ENCODE measurements at regions not wholly inside any gene's neighbourhood (a gene's known extent, or its start where the extent isn't known, plus 50 kb on each side); places are given as distances from the start of the nearest gene placed in this dataset.
A peak's percentile ranks its signal among the peaks of the same experiment; 100 is the strongest.

DNA sequence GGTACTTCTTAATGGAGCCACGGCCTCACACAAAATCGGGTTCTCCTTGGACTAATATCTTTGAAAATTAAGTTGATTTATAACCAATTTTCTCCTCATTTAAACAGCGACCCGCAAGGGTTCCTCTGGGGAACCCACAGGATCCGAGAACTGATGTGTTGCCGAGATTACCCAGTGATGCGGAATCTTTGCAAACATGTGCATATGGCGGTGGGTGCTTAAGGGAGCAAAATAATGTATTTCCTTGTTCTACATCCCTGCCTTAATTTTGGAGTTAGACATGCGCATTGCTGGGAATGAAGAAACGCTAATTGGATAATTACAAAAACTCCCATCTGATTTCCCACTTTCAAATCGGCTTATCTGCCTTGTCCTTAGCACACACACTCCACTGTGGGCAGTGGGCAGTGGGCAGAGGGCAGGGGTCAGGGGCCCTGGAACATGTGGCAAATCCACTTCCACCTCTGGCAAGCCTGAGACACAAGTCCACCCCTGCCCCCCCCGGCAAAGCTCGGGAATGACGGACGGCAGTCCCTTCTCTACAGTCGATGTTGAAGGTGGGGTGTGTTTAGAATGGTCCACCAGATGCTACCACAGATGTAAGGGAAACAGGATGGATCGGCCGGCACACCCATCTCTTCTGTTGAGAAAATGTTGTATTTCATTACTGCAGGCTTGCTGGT is 137.4 kb upstream of the CDH4 start:
- no peak for DNase-seq

- DNase-seq = no peak
Observed at GRCh38 chr20:61115364-61116065, 136.5 kb upstream of the CDH4 start.

GRCh38 chr20:61117725-61118124 is 134.3 kb upstream of the CDH4 start:
- DNase-seq = no peak

- DNase-seq = no peak
Observed at GRCh38 chr20:61118429-61119224, 133.4 kb upstream of the CDH4 start.

DNA sequence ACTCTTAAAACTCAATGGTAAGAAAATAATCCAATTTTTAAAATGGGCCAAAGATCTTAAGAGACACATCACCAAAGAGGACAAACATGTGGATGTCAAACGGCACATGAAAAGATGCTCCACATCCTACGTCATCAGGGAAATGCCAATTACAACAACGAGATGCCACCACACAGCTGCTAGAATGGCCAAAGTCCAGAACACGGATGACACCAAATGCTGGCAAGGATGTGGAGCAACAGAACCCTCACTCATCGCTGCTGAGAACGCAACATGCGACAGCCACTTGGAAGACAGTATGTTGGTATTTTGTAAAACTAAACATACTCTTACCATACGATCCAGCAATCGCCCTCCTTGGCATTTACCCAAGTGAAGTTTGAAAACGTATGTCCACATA is 132.8 kb upstream of the CDH4 start:
- DNase-seq = no peak

DNA sequence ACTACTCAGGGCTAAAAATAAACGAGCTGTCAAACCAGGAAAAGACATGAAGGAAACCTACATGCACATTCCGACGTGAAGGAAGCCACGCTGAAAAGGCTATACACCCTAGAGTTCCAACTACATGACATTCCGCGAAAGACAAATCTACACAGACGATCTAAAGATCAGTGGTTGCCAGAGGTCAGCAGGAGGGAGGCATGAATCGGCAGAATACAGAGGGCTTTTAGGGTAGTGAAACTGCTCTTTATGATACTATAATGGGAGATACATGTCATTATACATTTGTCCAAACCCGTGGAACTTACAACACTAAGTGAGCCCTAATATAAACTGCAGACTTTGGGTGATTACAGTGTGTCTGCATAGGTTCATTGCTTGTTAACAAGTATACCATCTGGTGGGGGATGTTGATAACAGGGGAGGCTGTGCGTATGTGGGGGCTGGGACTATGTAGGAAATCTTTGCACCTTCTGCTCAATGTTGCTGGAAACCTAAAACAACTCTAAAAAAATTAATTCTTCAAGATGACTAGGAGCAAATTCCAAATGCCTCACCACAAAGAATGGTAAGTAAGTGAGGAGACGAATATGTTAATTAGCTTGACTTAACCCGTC is 132.2 kb upstream of the CDH4 start:
- no peak for DNase-seq

DNA sequence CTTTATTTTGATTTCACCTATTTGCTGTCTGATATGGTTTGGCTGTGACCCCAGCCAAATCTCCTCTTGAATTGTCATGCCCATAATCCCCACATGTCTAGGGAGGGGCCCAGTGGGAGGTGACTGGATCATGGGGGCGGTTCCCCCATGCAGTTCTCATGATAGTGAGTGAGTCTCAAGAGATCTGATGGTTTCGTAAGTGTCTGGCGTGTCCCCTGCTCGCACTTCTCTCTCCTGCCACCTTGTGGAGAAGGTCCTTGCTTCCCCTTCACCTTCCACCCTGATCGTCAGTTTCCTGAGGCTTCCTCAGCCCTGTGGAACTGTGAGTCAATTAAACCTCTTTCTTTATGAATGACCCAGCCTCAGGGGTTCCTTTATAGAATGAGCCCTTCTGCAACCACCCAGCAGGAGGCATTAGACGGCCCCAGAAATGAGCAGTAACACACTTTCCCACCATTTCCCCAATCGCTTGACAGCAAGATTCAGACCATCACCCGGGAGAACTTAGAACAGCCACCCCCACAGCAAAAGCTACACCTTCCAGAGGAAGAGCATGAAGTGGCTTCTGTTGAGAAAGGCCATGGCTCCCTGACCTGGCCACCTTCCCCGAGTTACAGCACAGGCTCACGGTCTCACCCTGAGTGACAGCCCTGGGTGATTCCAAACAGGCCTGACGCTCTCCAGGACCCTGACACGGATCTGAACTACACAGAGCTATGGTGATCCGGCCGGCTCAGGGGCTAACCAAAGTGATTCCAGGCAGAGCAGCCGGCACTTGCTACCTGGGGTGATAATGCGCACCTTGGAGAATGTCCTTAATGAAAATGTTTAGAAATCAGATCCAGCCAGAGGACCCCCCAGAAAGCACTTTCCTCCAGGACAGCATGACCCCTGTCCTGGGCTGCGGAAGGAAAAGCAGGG is 131.2 kb upstream of the CDH4 start:
- DNase-seq = peak; percentile 9

DNA sequence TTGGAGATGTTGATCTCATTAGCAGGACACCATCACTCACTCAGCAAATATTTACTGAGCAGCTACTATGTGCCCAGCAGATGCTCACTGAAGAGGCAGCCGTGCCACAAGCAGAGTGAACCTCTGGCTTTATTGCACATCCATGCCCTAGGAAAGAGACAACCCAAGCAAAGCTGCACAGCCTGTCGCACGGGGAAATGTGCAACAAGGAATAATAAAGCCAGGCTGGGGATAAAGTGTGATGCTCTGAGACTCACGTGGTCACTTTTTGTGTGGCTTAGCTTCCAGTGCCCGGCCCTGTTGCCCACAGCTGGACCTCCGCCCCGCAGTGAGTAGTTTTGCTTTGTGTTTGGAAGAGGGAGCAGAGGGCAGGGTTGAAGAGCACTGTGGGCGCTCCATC is 130.4 kb upstream of the CDH4 start:
- DNase-seq = no peak

DNA sequence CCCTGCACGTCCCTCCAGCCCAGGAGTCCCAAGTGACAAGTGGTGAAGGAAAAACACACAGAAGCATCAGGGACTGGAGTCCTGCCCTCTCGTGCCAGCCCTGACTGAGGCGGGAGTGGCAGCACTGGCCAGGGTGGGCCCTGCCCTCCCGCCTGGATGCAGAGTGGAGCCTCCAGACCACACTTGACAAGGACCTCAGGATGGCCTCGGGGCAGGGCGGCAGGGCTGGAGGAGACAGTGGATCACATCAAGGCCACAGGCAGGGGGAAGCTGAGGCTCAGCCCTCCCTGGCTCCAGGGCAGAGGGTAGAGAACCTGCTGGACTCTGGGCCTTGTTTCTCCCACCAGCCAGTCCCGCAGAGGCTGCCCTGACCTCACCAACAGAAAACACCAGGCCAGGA is 128.8 kb upstream of the CDH4 start:
- no peak for DNase-seq

DNA sequence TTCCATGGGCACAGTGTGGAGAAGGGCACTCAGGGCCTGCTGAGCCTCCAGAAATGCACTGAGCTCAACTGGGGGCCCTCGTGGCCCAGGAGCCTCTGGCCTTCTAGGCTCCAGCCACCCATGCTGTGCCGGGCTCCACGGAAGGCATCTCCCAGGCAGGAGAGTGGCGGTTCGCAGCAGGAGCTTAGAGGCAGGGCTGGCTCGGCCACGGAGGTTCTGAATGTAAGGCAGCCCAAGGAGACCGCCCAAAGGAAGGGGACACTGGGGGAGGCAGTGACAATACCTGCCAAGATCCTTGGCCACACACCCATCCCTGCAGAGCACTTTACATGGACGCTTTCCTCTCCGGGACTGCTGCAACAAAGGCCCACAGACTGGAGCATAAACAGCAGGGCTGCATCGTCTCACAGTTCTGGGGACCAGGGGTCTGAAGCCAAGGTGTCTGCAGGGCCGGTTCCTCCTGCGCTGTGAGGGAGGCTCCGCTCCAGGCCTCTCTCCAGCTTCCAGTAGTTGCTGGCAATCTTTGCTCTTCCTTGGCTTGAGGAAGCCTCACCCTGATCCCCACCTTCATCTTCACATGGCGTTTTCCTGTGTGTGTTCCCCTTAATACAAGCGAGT is 128.2 kb upstream of the CDH4 start:
- no peak for DNase-seq

GRCh38 chr20:61125076-61125475 is 127.0 kb upstream of the CDH4 start:
- DNase-seq = no peak

DNA sequence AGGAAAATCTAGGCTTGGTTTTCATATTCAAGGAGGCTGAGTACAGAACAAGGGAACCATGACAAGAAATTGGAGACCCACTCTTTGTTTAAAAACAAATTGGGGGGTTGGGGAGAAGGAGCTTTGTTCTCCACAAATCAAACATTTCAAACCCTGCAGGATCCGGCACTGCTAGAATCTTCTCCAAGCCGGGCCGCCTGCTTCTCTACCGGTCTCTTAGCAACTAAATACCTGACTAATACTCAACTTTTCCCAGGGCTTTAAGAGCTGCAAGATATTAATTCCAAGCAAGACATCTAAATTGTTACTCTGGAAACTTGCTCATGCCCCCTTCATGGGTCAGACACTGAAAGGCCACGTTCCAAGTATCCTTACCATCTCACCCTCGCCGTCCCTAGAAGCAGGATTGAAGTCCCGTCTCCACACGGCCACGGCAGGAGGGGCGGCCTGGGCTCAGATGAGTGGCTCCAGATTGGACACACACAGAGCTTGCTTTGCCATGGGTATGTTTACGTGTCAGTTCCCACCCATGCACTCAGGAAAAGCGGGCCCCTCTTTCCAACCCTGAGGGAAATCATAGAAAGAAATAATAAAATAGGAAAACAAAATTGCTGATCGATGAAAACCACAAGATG is 126.4 kb upstream of the CDH4 start:
- no peak for DNase-seq

GRCh38 chr20:61126369-61127195 is 125.5 kb upstream of the CDH4 start:
- DNase-seq = no peak

DNA sequence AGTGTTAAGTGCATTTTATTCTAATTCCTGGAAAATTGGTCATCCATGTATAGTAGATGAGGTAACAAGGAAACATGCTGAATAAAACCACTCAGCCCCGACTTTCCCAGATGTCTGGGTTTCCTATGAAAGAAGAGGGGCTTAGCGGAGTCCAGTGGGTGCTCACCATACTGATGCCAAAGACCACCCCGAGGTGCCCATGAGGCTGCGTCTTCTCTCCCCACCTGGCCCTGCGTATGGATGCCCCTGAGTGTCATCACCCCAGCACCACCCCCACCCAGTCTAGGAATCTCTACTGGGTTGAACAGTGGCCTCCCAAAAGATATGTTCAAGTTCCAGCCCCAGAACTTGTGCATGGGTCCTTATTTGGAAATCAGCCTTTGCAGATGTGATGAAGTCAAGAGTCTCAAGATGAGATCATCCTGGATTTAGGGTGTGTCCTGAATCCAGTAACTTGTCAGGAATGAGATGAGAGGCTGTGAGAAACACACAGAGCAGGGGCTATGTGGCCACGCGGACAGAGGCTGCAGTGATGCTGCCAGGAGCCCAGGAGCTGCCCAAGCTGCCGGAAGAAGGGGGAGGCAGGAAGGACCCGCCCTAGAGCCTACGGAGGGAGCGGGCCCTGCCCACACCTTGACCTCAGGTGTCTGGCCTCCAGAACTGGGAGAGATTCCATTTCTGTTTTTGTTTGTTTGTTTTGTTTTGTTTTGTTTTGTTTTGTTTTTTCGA is 124.6 kb upstream of the CDH4 start:
- no peak for DNase-seq

DNA sequence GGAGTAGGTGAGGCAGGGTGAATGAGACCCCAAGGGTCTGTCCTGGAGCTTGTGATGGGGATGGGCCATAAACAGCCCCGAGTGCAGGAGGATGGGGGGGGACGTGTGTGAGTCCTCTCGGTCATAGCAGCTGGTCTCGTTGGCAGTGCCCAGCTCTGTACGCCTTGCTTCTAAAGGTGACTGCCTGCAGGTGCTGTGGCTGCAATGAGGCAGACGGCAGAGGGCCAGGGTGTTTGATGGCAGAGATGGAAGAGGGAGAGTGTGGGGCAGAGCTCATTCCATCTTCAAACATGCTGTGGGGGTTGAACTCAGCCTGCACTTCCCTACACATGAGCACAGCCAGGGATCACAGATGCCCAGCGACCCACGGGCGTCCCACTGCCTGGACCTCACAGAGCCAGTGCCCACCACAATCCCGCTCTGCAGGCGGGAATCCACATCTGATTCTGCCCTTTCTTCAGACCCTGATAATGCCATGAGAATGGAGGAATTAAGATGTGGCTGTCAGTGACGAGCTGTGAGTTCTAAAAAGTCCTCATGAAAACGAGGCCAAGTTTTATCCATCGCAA is 123.3 kb upstream of the CDH4 start:
- no peak for DNase-seq

DNA sequence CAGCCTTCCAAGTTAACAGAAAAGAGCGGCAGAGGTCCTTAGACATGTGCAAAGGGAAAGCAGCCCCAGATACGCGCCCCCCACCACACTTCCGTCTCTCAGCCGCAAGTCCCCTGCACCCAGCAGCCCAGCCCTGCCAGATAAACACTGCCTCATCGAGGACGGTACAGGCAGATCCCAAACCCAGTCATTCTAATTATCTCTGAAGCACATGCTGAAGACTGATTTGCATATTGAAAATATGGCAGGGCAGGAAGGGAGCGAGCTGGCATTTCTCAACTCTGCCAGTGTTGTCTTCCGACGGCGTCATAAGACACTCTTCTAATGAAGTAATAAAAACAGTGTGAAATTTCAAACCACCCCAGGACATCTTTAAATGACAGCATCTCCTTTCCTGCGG is 122.8 kb upstream of the CDH4 start:
- DNase-seq = no peak

GRCh38 chr20:61130156-61130555 is 121.9 kb upstream of the CDH4 start:
- DNase-seq = no peak

GRCh38 chr20:61131944-61132343 is 120.1 kb upstream of the CDH4 start:
- no peak for DNase-seq

DNA sequence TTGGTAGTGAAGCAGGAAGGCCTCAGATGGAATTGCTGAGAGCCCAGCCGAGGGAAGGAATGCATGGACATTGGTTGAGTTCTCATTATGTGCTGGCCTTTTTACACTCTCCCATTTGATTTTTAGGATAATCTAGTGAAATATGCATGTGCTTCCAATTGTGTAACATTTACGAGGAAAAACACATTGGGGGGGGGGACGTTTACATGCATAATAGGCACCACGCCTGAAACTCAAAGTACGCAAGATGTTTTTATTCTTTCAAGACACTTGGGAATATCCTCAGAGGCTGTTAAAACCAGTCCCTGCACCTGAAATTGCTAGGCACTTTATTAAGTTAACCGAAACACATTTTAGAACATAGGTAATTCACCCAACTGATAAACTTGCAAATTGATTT is 118.5 kb upstream of the CDH4 start:
- DNase-seq = no peak

Data from effector CD4-positive, alpha-beta T cell (primary cell).